ENCODE measurements at regions not wholly inside any gene's neighbourhood (a gene's known extent, or its start where the extent isn't known, plus 50 kb on each side); places are given as distances from the start of the nearest gene placed in this dataset.
"Not testable (repeated sequence)": the region's sequence is repeated elsewhere in the genome, so short reads cannot be mapped to it uniquely, and the experiment has no call there.

DNA sequence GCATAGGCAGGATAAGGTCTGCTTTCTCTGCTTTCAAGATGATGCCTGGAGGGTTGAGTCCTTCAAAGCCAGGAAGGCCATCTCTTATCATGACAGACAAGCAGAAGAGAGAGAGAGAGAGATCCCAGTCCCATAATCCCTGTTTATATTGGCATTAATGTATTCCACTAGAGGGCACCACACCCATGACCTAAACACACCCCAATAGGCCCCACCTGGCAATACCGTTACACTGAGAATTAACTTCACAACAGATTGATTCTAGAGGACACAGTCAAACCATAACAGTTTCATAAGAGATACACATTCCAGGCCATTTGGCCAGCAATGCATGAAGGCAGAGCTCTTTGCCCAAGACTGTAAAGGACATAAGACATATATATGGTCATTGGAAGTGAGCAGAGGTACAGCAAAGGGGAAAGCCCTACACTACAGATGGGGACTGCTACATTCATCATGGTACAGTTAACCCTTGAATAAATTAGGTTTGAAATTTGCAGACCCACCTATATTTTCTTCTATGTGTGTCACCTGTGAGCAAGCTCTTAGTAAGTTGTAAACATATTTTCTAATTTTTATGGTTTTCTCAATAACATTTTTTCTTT, 1516.1 kb downstream of the RPIA start:
- no peak for DNase-seq (ENCODE audit: extremely low read depth, low read depth)
- TF ChIP-seq, protein P1, sequence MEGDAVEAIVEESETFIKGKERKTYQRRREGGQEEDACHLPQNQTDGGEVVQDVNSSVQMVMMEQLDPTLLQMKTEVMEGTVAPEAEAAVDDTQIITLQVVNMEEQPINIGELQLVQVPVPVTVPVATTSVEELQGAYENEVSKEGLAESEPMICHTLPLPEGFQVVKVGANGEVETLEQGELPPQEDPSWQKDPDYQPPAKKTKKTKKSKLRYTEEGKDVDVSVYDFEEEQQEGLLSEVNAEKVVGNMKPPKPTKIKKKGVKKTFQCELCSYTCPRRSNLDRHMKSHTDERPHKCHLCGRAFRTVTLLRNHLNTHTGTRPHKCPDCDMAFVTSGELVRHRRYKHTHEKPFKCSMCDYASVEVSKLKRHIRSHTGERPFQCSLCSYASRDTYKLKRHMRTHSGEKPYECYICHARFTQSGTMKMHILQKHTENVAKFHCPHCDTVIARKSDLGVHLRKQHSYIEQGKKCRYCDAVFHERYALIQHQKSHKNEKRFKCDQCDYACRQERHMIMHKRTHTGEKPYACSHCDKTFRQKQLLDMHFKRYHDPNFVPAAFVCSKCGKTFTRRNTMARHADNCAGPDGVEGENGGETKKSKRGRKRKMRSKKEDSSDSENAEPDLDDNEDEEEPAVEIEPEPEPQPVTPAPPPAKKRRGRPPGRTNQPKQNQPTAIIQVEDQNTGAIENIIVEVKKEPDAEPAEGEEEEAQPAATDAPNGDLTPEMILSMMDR (IDR thresholded peaks at IDR 0.05; ENCODE audit: low read depth, low read length), result peak; percentile 30

DNA sequence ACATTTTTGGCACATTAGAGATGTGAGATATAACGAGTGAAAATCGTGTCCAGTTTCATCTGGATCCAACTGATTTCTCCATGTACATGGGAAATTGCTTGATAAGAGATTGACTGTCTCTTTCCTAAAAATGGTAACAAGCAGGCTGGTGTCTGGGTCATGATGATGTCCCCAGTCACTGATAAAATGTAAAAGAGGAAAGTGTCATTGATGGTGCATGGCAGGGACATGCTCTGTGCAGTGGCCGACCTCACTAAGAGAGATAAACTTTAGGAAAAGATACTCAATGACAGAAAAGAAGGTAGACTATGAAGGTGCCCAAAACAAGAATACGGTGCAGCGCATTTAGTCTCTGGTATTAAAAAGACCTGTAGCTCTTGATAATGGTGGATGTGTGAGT, 1517.5 kb downstream of the RPIA start:
- TF ChIP-seq, protein P1 (IDR thresholded peaks at IDR 0.05; ENCODE audit: low read depth, low read length), result no peak
- DNase-seq (ENCODE audit: extremely low read depth, low read depth), result no peak

DNA sequence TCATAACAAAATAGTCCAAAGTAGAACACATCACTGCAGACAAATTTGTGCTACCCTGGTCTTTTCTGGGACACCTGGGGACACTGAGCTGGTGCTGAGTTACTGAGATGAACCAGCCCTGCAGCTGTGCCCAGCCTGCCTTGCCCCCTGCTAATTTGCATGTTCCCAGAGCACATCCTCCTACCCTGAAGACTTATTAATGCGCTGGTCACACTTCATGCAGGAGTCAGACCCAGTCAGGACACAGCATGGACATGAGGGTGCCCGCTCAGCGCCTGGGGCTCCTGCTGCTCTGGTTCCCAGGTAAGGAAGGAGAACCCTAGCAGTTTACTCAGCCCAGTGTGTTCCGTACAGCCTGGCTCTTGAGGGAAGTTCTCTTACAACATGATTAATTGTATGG, 1518.3 kb downstream of the RPIA start:
- DNase-seq (ENCODE audit: extremely low read depth, low read depth), result no peak
- TF ChIP-seq, protein P1 (IDR thresholded peaks at IDR 0.05; ENCODE audit: low read depth, low read length), result no peak

DNA sequence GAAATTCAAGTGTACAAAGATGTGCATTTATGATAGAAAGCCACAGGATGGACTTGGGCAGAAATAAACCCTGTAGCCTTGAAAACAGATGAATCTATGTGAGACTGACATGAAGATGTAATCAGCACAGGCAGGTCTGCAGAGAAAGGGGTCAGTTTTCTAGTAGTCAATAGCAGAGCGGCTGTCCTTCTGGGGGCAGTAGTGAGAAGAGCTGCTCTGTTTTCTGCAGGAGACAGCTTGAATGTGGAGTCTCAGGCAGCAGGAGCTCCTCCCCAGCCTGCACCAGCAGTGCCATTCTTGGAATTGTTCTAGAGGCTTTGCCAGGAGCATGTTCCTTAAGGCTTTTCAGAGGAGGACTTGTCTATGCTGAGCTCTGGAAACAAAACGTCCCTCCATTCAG, 1524.4 kb downstream of the RPIA start:
- TF ChIP-seq, protein P1 (IDR thresholded peaks at IDR 0.05; ENCODE audit: low read depth, low read length), result peak; percentile 6; the same call in 1 of the 2 replicates

DNA sequence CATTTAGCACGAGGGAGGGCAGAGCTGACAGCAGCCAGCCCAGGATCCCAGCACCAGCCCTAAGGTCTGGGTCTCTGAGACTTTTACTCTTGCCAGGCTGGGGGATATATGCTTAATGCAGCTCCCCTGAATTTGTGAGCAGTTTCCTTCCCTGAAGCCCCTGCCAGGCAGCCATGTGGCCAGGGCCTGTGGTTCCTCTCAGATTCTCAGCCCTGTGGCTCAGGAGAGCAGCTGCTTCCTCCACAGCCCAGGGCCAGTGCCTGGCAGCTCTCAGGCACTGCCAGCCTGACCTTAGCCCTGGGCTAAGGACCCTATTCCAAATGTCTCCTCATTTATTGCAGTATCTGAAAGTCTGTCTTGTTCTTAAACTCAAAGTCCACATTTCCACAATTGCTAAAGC, 1525.3 kb downstream of the RPIA start:
- DNase-seq (ENCODE audit: extremely low read depth, low read depth), result not testable (repeated sequence)

More for the DNA sequence above, 1524.4 kb downstream of the RPIA start:
- DNase-seq (ENCODE audit: extremely low read depth, low read depth), result not testable (repeated sequence)

DNA sequence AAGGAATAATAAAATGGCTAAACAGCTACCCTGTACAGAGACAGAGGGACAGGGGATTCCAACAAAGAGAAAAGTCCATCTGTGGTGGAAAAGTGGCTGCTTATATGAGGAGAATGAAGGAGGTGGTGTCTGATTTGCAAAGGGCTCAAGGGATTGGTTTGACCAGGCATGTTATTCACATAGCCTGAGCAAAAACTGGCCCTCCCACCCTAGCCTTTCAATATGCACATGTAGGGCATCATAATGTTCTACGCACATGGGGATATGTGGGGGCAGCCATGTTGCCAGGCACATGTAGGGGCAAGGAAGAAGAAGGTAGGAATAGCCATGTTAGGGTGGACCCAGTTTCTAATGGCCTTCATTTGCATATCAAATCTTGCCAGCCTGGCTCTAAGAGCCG, 1527.1 kb downstream of the RPIA start:
- not testable (repeated sequence) for DNase-seq (ENCODE audit: extremely low read depth, low read depth)

DNA sequence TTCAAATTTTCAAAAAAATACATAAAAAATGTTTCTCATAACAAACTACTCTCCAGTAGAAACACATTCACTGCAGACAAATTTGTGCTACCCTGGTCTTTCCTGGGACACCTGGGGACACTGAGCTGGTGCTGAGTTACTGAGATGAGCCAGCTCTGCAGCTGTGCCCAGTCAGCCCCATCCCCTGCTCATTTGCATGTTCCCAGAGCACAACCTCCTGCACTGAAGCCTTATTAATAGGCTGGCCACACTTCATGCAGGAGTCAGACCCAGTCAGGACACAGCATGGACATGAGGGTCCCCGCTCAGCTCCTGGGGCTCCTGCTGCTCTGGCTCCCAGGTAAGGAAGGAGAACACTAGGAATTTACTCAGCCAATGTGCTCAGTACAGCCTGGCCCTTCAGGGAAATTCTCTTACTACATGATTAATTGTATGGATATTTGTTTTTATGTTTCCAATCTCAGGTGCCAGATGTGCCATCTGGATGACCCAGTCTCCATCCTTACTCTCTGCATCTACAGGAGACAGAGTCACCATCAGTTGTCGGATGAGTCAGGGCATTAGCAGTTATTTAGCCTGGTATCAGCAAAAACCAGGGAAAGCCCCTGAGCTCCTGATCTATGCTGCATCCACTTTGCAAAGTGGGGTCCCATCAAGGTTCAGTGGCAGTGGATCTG, 1529.3 kb downstream of the RPIA start:
- not testable (repeated sequence) for DNase-seq (ENCODE audit: extremely low read depth, low read depth)

DNA sequence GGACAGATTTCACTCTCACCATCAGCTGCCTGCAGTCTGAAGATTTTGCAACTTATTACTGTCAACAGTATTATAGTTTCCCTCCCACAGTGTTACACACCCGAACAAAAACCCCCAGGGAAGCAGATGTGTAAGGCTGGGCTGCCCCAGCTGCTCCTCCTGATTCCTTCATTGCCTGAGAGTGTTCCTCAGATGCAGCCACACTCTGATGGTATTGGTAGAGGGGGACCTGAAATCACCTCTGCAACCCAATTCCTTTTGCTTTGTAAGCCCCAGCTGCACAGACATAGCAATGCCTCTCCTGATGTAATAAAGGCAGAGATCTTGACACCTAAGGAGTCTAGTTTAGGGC, 1529.8 kb downstream of the RPIA start:
- no peak for DNase-seq (ENCODE audit: extremely low read depth, low read depth)
- TF ChIP-seq, protein P1 (IDR thresholded peaks at IDR 0.05; ENCODE audit: low read depth, low read length), result no peak

DNA sequence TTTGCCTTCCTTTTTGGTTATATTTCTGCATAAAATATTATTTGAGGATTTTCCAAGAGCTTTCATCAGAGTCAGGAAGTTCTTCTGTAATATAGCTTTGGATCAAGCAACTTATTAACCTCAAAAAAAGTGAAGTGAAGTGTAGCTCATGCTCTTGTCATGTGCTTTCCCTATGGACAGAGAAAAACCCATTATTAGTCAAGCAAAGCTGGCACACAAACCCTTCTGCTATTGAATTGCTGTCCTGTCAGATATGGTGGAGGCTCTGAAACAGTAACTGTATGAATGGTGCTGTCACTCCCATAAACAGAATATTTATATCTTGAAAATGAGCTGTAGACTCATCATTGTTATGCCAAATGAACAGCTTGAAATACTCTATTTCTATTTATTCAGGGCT, 1533.3 kb downstream of the RPIA start:
- not testable (repeated sequence) for DNase-seq (ENCODE audit: extremely low read depth, low read depth)
